NCI-H748 (cell line): ENCODE measurements at regions not wholly inside any gene's neighbourhood (a gene's known extent, or its start where the extent isn't known, plus 50 kb on each side); places are given as distances from the start of the nearest gene placed in this dataset.
"Not testable (repeated sequence)": the region's sequence is repeated elsewhere in the genome, so short reads cannot be mapped to it uniquely, and the experiment has no call there.

Source experiments
- DNase-seq: peaks from one replicate; lab custom pipeline; 2025; ENCODE audit not compliant: unreplicated experiment; lab: John Stamatoyannopoulos, UW

DNA sequence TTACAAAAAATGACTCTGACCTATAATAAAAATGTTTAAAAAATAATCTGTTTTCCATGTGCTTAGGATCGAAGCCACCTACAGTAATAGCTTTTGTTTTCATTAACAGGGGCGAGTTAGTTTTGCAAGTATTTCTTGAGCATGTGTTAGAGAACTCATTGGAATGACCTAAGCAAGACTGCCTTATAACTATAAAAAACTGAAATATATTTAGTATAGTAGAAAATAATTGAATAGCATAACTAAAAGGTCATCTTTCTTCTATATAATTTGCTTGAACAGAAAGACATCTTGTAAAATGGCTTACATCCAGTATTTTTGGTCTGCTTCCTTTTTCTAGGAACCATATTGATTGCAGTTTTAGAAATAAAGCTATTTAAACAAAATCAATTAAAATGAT lies 241.5 kb upstream of the NRIP1 start:
- no peak for DNase-seq

DNA sequence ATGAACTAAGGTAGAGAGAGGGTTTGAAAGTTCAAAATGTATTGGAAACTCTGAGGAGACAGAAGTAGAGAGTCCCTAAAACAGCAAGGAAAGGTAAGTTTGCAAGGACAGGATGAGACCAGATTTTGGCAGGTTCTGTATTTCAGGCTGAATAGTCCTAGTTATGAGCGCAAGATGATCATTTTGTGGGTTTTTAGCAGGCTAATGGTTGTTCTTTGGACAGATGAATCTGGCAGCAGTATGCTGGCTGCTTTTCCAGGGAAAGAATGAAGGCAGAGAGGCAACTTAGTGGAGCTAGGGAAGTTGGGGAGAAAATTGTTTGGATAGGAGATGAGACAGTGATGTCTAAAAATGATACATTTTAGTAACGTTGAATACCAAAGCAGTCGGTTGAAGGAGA lies 243.5 kb upstream of the NRIP1 start:
- no peak for DNase-seq

DNA sequence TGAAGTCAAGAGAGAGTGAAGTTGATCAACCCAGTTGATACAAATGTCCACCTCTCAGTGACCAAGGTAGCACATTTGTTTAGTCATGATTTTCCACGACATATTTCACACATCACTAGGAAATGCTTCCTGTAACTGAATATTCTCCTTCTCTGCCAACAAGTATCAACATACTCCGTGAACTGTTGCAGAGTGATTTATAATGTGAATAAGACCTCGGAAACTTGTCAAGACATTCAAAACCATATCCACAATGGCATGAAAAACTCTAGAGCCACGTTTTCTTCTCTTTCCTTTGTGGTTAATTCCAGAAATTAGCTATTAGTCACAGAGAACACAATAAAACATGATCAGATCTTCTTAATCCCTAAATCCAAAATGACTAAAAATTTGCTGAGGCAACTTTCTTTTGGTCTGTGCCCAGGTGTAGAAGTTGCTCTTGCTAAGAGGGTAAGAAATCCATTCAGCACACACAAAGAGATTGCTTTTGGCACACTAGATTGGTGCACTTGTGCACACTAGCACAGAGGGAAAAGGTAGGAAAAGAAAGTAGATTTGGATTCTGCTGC lies 244.3 kb upstream of the NRIP1 start:
- DNase-seq = no peak

DNA sequence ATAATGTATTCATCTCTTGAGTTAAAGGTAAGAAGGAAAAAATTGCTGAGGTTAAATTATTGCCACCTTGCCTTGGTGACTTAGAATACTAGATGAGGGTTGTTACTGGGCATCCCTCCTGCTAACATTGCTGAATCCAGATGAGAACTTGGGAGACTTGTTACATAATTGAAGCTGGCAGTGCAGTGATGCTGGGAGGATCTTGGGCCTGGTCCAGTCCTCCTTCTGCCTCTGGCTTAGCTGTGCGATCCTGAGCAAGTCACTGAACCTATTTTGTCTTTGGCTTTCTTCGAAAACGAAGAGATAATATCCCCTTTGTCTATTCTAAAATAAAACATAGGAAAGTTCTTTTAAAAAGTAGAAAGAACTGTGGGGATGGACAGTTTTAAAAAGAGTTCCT lies 244.9 kb upstream of the NRIP1 start:
- no peak for DNase-seq

DNA sequence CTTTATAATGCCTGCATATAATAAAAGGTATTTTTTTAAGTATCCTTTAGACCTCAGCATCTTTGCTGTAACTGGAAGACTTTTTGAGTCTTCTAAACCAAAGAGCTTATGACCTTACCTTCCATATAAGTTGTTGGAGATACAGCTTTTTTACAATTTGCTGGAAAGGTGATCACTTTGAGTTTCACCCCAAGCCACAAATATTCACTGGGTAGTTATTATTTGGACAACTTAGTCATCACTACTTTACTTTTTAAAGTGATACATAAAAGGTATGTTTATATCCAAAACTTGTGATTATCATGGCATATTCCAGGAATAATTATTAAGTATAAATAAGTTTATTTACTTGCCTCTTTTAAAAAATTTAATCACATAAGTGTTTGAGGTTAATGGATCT lies 246.7 kb upstream of the NRIP1 start:
- no peak for DNase-seq

DNA sequence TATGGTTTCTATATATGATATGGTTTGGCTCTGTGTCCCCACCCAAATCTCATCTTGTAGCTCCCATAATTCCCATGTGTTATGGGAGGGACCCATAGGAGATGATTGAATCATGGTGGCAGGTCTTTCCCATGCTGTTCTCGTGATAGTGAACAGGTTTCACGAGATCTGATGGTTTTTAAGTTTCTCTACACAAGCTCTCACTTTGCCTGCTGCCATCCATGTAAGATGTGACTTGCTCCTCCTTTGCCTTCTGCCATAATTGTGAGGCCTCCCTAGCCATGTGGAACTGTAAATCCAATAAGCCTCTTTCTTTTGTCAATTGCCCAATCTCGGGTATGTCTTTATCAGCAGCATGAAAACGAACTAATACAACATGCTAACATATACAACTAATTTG lies 252.2 kb upstream of the NRIP1 start:
- not testable (repeated sequence) for DNase-seq

- DNase-seq = peak; percentile 4
These were observed 254.9 kb upstream of the NRIP1 start for GRCh38 chr21:15319727-15320126.

- DNase-seq = no peak
These were observed 259.7 kb upstream of the NRIP1 start for GRCh38 chr21:15324542-15324941.

- no peak for DNase-seq
These were observed 261.4 kb upstream of the NRIP1 start for GRCh38 chr21:15326032-15326867.

GRCh38 chr21:15327637-15328265 lies 263.0 kb upstream of the NRIP1 start:
- no peak for DNase-seq

DNA sequence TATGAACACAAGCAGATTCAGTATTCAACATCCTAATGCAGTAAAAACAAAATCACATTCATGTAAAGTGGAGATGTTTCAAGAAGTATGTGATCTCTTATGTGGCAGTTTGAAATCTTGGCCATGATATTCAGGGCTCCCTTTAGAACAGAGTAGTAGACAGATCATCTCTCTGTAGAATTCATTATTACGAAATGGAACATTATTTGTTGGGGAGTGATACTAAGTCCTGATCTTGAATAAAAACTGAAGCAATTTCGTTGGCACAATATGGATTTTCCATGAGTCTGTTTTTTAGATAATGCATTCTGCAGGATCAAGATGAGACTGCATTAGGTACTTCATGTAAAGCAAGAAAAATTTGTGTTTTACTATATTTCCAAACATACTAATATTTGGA lies 264.4 kb upstream of the NRIP1 start:
- no peak for DNase-seq

GRCh38 chr21:15330872-15331271 lies 266.1 kb upstream of the NRIP1 start:
- no peak for DNase-seq

GRCh38 chr21:15332572-15332971 lies 267.8 kb upstream of the NRIP1 start:
- DNase-seq = no peak

GRCh38 chr21:15333136-15333710 lies 268.4 kb upstream of the NRIP1 start:
- no peak for DNase-seq

DNA sequence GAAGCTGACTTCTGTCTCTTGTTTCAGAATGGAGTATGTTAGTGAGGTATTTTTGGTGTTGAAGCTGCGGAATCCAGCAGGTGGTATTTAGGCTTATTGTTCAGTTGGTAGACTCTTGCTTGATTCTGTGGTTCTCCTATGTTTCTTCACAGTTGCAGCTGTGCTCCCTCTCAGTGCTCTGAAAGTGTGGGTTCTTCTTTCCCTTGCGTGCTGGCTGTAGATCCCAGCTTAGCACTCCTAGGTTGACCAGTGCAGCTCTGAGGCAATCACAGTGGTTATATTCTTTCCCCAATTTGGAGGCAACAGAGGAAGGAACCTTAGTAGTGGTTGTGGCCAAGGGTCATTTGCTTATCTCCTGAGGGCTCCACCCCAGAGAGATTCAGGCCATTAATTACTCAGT lies 269.2 kb upstream of the NRIP1 start:
- no peak for DNase-seq

DNA sequence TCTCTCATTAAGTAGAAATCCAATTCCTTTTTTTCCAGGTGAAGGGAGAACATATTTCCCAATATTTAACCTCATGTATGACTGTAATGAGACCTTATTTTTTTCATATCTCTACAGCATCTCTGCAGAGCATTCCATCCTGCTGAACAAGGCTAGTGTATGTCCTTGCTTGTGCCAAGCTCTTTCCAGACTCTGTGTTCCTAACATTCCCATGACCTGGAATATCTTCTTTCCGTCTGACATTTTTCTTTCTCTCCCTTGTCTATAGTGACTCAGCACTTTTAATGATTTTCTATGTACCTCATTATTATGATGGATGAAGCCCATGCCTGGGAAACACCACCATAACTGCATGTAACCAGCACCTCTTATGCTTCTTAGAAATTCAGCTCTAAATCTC lies 278.3 kb upstream of the NRIP1 start:
- DNase-seq = no peak

DNA sequence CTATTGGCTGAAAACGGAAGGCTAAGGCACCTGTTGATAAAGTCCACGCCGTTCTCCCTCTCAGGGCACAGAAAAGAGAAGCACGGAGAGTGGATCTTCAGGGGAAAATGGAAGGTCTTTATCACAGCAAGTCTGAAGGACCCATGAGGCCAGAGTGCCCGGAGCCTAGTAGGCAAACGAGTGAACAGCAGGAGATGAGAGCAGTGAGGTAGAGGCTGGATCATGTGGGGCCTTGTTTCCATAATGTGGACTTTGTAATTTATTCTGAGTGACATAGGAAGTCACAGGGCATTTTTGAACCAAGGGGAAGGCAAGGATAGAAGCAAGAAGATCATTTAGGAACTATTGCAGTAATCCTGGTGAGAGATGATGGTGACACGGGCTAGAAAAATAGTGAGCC lies 287.2 kb upstream of the NRIP1 start:
- no peak for DNase-seq

- no peak for DNase-seq
These were observed 288.7 kb upstream of the NRIP1 start for GRCh38 chr21:15353546-15353945.

- no peak for DNase-seq
These were observed 289.7 kb upstream of the NRIP1 start for GRCh38 chr21:15354516-15354915.

DNA sequence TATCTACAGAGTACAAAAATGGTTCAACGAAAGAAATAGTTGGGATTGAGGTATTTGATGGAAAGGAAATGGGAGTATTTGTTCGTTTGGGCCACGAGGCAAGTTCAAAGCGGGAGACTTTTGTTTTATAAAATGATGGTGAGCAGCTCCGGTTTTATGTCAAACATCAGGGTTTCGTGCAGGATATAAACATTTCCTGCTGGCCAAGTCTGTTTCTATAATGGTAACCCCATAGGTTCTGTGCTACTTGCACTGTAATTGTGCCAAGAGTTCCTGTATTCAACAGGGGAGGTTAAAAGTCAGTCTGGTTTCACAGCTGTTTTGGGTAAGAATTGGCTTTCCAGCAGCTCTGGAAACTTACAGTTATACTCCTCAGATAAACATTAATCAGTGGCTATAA lies 290.3 kb upstream of the NRIP1 start:
- DNase-seq = no peak

- DNase-seq = no peak
These were observed 294.5 kb upstream of the NRIP1 start for GRCh38 chr21:15359251-15359650.

DNA sequence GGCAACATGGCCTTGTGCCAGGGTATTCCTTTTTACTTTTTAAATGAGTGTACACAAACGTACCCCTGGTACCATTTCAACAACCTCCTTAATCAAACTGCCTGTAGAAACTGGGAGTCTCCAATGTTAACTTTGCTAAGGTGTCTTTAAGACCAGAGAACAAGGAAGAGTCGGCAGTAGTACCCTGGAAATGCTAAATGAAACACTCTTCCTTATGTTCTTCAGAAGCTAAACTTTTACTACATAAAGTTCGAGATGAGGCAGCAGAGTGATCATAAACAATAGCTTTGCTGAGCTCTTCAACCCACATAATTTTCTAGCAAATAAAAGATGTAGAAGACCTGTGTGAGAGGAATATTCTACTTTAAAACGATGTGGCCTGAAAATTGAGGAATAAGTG lies 297.7 kb upstream of the NRIP1 start:
- DNase-seq = no peak
